ENCODE measurements at regions not wholly inside any gene's neighbourhood (a gene's known extent, or its start where the extent isn't known, plus 50 kb on each side); places are given as distances from the start of the nearest gene placed in this dataset.

- no peak overlapping the region for H3K4me3 ChIP-seq (ENCODE audit: low read depth, low read length)
- no peak for TF ChIP-seq CTCF (IDR thresholded peaks at IDR 0.05; ENCODE audit: insufficient read depth, low read length, missing control alignments)
- POLR2A ChIA-PET: no interaction called here
- DNase-seq (ENCODE audit: low read depth, low spot score): no peak
- CTCF ChIA-PET: no interaction called here
Observed at GRCh38 chr5:2677689-2678088, 73.8 kb downstream of the IRX2 start.

- H3K4me3 ChIP-seq (ENCODE audit: low read depth, low read length): no peak overlapping the region
- CTCF ChIA-PET: no interaction called here
- POLR2A ChIA-PET: no interaction called here
- DNase-seq (ENCODE audit: low read depth, low spot score): no peak
- no peak for TF ChIP-seq CTCF (IDR thresholded peaks at IDR 0.05; ENCODE audit: insufficient read depth, low read length, missing control alignments)
Observed at GRCh38 chr5:2675548-2675947, 75.9 kb downstream of the IRX2 start.

GRCh38 chr5:2674456-2674855, 77.0 kb downstream of the IRX2 start:
- ChIA-PET CTCF (no interaction called here), POLR2A (no interaction called here)
- no peak for TF ChIP-seq CTCF (IDR thresholded peaks at IDR 0.05; ENCODE audit: insufficient read depth, low read length, missing control alignments)
- DNase-seq (ENCODE audit: low read depth, low spot score): no peak
- H3K4me3 ChIP-seq (ENCODE audit: low read depth, low read length): no peak overlapping the region

DNA sequence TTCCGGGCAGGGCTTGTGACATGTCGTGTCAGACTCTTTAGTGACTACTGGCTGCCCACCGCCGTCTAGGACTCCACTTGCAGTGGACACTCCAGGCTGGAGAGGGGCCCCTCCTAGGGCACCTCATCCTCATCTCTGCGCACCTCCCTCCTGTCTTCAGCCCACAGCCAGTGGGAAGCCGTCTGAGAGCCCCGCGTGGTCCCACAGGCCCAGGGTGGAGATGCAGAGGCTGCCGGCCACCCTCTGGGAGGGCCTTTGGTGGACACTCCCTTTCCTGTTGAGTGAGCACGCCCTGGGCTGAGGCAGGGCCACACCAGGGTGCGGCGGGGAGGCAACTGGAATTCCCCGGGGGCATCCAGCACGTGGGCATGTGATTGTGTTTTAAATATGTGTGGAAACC, 80.5 kb downstream of the IRX2 start:
- no peak overlapping the region for H3K4me3 ChIP-seq (ENCODE audit: low read depth, low read length)
- ChIA-PET POLR2A (no interaction called here), CTCF (no interaction called here)
- TF ChIP-seq CTCF (IDR thresholded peaks at IDR 0.05; ENCODE audit: insufficient read depth, low read length, missing control alignments): no peak
- no peak for DNase-seq (ENCODE audit: low read depth, low spot score)

GRCh38 chr5:2669913-2670312, 81.6 kb downstream of the IRX2 start:
- no peak overlapping the region for H3K4me3 ChIP-seq (ENCODE audit: low read depth, low read length)
- ChIA-PET CTCF (no interaction called here), POLR2A (no interaction called here)
- no peak for TF ChIP-seq CTCF (IDR thresholded peaks at IDR 0.05; ENCODE audit: insufficient read depth, low read length, missing control alignments)
- no peak for DNase-seq (ENCODE audit: low read depth, low spot score)

- TF ChIP-seq CTCF (IDR thresholded peaks at IDR 0.05; ENCODE audit: insufficient read depth, low read length, missing control alignments): no peak
- no peak for DNase-seq (ENCODE audit: low read depth, low spot score)
- ChIA-PET POLR2A (no interaction called here), CTCF (no interaction called here)
- no peak overlapping the region for H3K4me3 ChIP-seq (ENCODE audit: low read depth, low read length)
Observed at GRCh38 chr5:2669259-2669658, 82.2 kb downstream of the IRX2 start.
